Gastroesophageal sphincter (tissue), 3 donors: ENCODE measurements at regions not wholly inside any gene's neighbourhood (a gene's known extent, or its start where the extent isn't known, plus 50 kb on each side); places are given as distances from the start of the nearest gene placed in this dataset.

Experiments
- EP300 ChIP-seq: sonication (generic); formaldehyde crosslinking; IDR thresholded peaks from one replicate; pipeline ENCODE4 v1.6.1; 2017; ENCODE audit warnings: antibody characterized with exemption, mild to moderate bottlenecking
- POLR2A ChIP-seq, 2 donors: fragments of 450-650 bp; IDR thresholded peaks; one replicate each; pipeline ENCODE4 v1.6.1; 2017; ENCODE audit warnings: antibody characterized with exemption in 2 of 2, mild to moderate bottlenecking in 2 of 2, moderate library complexity in 1 of 2
- POLR2AphosphoS5 ChIP-seq: sonication (generic); formaldehyde crosslinking; IDR thresholded peaks from one replicate; pipeline ENCODE4 v1.6.1; 2017; ENCODE audit warnings: antibody characterized with exemption
- TF ChIP-seq, protein P1 (sequence below), 4 experiments: fragments of 200-600 bp in 2 of 4; fragments of 450-650 bp in 2 of 4; sonication (generic) in 1 of 4; IDR thresholded peaks; one replicate each; pipeline ENCODE4 v1.5.1; 2017 to 2019; ENCODE audit warnings: antibody characterized with exemption in 4 of 4, mild to moderate bottlenecking in 2 of 4, moderate library complexity in 2 of 4

GRCh38 chr2:12998685-12999084 is 281.9 kb downstream of the TRIB2 start:
- TF ChIP-seq, protein P1, sequence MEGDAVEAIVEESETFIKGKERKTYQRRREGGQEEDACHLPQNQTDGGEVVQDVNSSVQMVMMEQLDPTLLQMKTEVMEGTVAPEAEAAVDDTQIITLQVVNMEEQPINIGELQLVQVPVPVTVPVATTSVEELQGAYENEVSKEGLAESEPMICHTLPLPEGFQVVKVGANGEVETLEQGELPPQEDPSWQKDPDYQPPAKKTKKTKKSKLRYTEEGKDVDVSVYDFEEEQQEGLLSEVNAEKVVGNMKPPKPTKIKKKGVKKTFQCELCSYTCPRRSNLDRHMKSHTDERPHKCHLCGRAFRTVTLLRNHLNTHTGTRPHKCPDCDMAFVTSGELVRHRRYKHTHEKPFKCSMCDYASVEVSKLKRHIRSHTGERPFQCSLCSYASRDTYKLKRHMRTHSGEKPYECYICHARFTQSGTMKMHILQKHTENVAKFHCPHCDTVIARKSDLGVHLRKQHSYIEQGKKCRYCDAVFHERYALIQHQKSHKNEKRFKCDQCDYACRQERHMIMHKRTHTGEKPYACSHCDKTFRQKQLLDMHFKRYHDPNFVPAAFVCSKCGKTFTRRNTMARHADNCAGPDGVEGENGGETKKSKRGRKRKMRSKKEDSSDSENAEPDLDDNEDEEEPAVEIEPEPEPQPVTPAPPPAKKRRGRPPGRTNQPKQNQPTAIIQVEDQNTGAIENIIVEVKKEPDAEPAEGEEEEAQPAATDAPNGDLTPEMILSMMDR (IDR thresholded peaks at IDR 0.05), result no peak
- TF ChIP-seq POLR2A (IDR thresholded peaks at IDR 0.05), result no peak
- no peak for TF ChIP-seq POLR2AphosphoS5
- no peak for TF ChIP-seq EP300
